ENCODE measurements at regions not wholly inside any gene's neighbourhood (a gene's known extent, or its start where the extent isn't known, plus 50 kb on each side); places are given as distances from the start of the nearest gene placed in this dataset.

GRCh38 chr3:89889386-89889785 lies 782.0 kb downstream of the EPHA3 start:
- Mint-ChIP-seq H3K27ac (no peak overlapping the region), H3K27me3 (no peaks in the 10 kb centered on the region), H3K9me3 (ENCODE audit: insufficient read depth) (no peaks in the 10 kb centered on the region), H3K4me1 (no peaks in the 10 kb centered on the region), H3K4me3 (no peak overlapping the region)
- no peak overlapping the region for H2AFZ ChIP-seq (ENCODE audit: insufficient read depth, low read depth, low read length, poor library complexity, severe bottlenecking)
- no peak overlapping the region for H3K4me2 ChIP-seq (replicated peaks; ENCODE audit: low read depth, low read length, poor library complexity, severe bottlenecking)
- H3K27ac ChIP-seq (ENCODE audit: low read length in 2 of 2), result no peak overlapping the region
- intact Hi-C loops (cut with micrococcal nuclease), result no loop called here
- no peaks in the 10 kb centered on the region for H4K20me1 ChIP-seq (ENCODE audit: control insufficient read depth, insufficient read depth, low read length, poor library complexity, severe bottlenecking)
- peaks cover 0 to 7% (median 0%) of the 10 kb centered on the region in 3 donors for H3K9me3 ChIP-seq (ENCODE audit: control extremely low read depth in 1 of 3, control insufficient read depth in 2 of 3, insufficient read depth in 1 of 3, low read length in 2 of 3)
- DNase-seq (no peak), ATAC-seq (ENCODE audit: low read depth) (no peak)
- ChIA-PET CTCF (no interaction called here), POLR2A (no interaction called here)
- no peak for TF ChIP-seq EZH2 (IDR thresholded peaks at IDR 0.05; ENCODE audit: borderline replicate concordance, insufficient read depth, low read depth, low read length, poor library complexity, severe bottlenecking)
- TF ChIP-seq, protein P1, sequence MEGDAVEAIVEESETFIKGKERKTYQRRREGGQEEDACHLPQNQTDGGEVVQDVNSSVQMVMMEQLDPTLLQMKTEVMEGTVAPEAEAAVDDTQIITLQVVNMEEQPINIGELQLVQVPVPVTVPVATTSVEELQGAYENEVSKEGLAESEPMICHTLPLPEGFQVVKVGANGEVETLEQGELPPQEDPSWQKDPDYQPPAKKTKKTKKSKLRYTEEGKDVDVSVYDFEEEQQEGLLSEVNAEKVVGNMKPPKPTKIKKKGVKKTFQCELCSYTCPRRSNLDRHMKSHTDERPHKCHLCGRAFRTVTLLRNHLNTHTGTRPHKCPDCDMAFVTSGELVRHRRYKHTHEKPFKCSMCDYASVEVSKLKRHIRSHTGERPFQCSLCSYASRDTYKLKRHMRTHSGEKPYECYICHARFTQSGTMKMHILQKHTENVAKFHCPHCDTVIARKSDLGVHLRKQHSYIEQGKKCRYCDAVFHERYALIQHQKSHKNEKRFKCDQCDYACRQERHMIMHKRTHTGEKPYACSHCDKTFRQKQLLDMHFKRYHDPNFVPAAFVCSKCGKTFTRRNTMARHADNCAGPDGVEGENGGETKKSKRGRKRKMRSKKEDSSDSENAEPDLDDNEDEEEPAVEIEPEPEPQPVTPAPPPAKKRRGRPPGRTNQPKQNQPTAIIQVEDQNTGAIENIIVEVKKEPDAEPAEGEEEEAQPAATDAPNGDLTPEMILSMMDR (IDR thresholded peaks at IDR 0.05), result no peak
- H3K36me3 ChIP-seq (replicated peaks in 1 of 2; ENCODE audit: control extremely low read depth in 1 of 2, control insufficient read depth in 1 of 2, extremely low read depth in 1 of 2, insufficient read depth in 2 of 2, low read length in 1 of 2), result no peaks in the 10 kb centered on the region
- no peak overlapping the region for H3K9ac ChIP-seq (ENCODE audit: low read length)
- no peaks in the 10 kb centered on the region for H3K4me1 ChIP-seq (ENCODE audit: control insufficient read depth in 2 of 2, insufficient read depth in 2 of 2, low read length in 2 of 2)
- H3K79me2 ChIP-seq (ENCODE audit: control insufficient read depth, insufficient read depth, low read length), result no peaks in the 10 kb centered on the region
- H3K27me3 ChIP-seq (replicated peaks in 1 of 4; ENCODE audit: control extremely low read depth in 1 of 4, control insufficient read depth in 3 of 4, insufficient read depth in 4 of 4, low read length in 3 of 4), result no peaks in the 10 kb centered on the region
- no peak overlapping the region for H3K4me3 ChIP-seq (ENCODE audit: control extremely low read depth in 1 of 5, extremely low read depth in 1 of 5, insufficient read depth in 1 of 5, low read depth in 2 of 5, low read length in 4 of 5)

DNA sequence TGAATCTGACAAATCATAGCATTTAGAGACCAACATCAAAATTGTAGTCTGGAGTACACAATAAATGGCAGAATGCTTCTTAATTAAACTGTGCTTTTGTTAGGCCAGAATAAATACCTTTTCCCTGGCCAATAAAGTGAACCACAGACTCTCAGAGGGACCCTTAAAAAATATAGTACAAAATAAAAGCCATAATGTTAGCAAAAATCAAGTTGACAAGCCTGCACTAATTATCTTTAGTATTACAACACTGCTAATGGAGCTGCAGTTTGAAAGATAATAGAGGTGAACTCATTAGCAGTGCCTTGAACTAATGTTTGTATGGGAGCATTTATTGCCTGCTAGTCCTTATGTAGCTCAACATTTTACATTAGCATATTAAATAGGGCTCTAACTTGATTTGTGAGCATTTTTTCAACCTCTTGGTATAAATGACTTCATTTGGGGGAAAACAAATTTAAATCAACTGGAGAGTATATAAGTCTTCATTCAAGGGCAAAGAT lies 801.3 kb downstream of the EPHA3 start:
- no peak overlapping the region for H3K4me3 ChIP-seq (ENCODE audit: control extremely low read depth in 1 of 5, extremely low read depth in 1 of 5, insufficient read depth in 1 of 5, low read depth in 2 of 5, low read length in 4 of 5)
- no peak for TF ChIP-seq EZH2 (IDR thresholded peaks at IDR 0.05; ENCODE audit: borderline replicate concordance, insufficient read depth, low read depth, low read length, poor library complexity, severe bottlenecking)
- TF ChIP-seq, protein P1 (IDR thresholded peaks at IDR 0.05), result no peak
- Mint-ChIP-seq H3K27me3 (no peaks in the 10 kb centered on the region), H3K4me1 (no peaks in the 10 kb centered on the region), H3K27ac (no peak overlapping the region), H3K9me3 (ENCODE audit: insufficient read depth) (peaks cover 4% of the 10 kb centered on the region), H3K4me3 (no peak overlapping the region)
- POLR2A ChIA-PET, result no interaction called here
- ATAC-seq (ENCODE audit: low read depth) (no peak), DNase-seq (no peak)
- no peaks in the 10 kb centered on the region for H3K27me3 ChIP-seq (replicated peaks in 1 of 4; ENCODE audit: control extremely low read depth in 1 of 4, control insufficient read depth in 3 of 4, insufficient read depth in 4 of 4, low read length in 3 of 4)
- intact Hi-C loops (cut with micrococcal nuclease), result no loop called here
- no peak overlapping the region for H3K27ac ChIP-seq (ENCODE audit: low read length in 2 of 2)
- H2AFZ ChIP-seq (ENCODE audit: insufficient read depth, low read depth, low read length, poor library complexity, severe bottlenecking), result no peak overlapping the region
- no peaks in the 10 kb centered on the region for H3K79me2 ChIP-seq (ENCODE audit: control insufficient read depth, insufficient read depth, low read length)
- H3K9me3 ChIP-seq (ENCODE audit: control extremely low read depth in 1 of 3, control insufficient read depth in 2 of 3, insufficient read depth in 1 of 3, low read length in 2 of 3), result peaks cover 0 to 2% (median 0%) of the 10 kb centered on the region in 3 donors
- CTCF ChIA-PET, result no interaction called here
- H3K36me3 ChIP-seq (replicated peaks in 1 of 2; ENCODE audit: control extremely low read depth in 1 of 2, control insufficient read depth in 1 of 2, extremely low read depth in 1 of 2, insufficient read depth in 2 of 2, low read length in 1 of 2), result no peaks in the 10 kb centered on the region
- H3K4me2 ChIP-seq (replicated peaks; ENCODE audit: low read depth, low read length, poor library complexity, severe bottlenecking), result no peak overlapping the region
- H3K4me1 ChIP-seq (ENCODE audit: control insufficient read depth in 2 of 2, insufficient read depth in 2 of 2, low read length in 2 of 2), result no peaks in the 10 kb centered on the region
- no peaks in the 10 kb centered on the region for H4K20me1 ChIP-seq (ENCODE audit: control insufficient read depth, insufficient read depth, low read length, poor library complexity, severe bottlenecking)
- no peak overlapping the region for H3K9ac ChIP-seq (ENCODE audit: low read length)
